Activated CD8-positive, alpha-beta memory T cell treated with anti-CD3 and anti-CD28 coated beads, Interleukin-2, amount 50 U/mL, for 1 hour (primary cell): ENCODE measurements at regions not wholly inside any gene's neighbourhood (a gene's known extent, or its start where the extent isn't known, plus 50 kb on each side); places are given as distances from the start of the nearest gene placed in this dataset.

Source experiments
- DNase-seq: peaks from one replicate; pipeline ENCODE4 v3.0.0-alpha.2; 2020; ENCODE audit errors: extremely low read depth

GRCh38 chr1:5659606-5660005, 332.6 kb downstream of the NPHP4 start:
- DNase-seq, result no peak

GRCh38 chr1:5658340-5659316, 333.6 kb downstream of the NPHP4 start:
- DNase-seq, result no peak

GRCh38 chr1:5651964-5652821, 340.0 kb downstream of the NPHP4 start:
- no peak for DNase-seq

GRCh38 chr1:5651473-5651872, 340.8 kb downstream of the NPHP4 start:
- DNase-seq, result no peak

- no peak for DNase-seq
Measured at GRCh38 chr1:5651027-5651410, 341.2 kb downstream of the NPHP4 start.

- DNase-seq, result no peak
Measured at GRCh38 chr1:5650283-5651026, 341.8 kb downstream of the NPHP4 start.

- DNase-seq, result no peak
Measured at GRCh38 chr1:5649795-5650194, 342.4 kb downstream of the NPHP4 start.

- no peak for DNase-seq
Measured at GRCh38 chr1:5649166-5649551, 343.1 kb downstream of the NPHP4 start.

GRCh38 chr1:5648410-5649165, 343.6 kb downstream of the NPHP4 start:
- DNase-seq, result no peak

- DNase-seq, result no peak
Measured at GRCh38 chr1:5647234-5647633, 345.0 kb downstream of the NPHP4 start.

GRCh38 chr1:5646486-5647149, 345.6 kb downstream of the NPHP4 start:
- no peak for DNase-seq

GRCh38 chr1:5645929-5646328, 346.3 kb downstream of the NPHP4 start:
- no peak for DNase-seq

GRCh38 chr1:5645135-5645399, 347.2 kb downstream of the NPHP4 start:
- DNase-seq, result no peak

GRCh38 chr1:5644281-5645134, 347.7 kb downstream of the NPHP4 start:
- DNase-seq, result no peak

- DNase-seq, result no peak
Measured at GRCh38 chr1:5643360-5644107, 348.7 kb downstream of the NPHP4 start.

GRCh38 chr1:5640845-5641244, 351.4 kb downstream of the NPHP4 start:
- DNase-seq, result no peak

GRCh38 chr1:5639106-5639722, 353.0 kb downstream of the NPHP4 start:
- no peak for DNase-seq

GRCh38 chr1:5638582-5638981, 353.6 kb downstream of the NPHP4 start:
- no peak for DNase-seq

GRCh38 chr1:5637171-5637570, 355.1 kb downstream of the NPHP4 start:
- no peak for DNase-seq
